Astrocyte of the spinal cord (primary cell): ENCODE measurements at regions not wholly inside any gene's neighbourhood (a gene's known extent, or its start where the extent isn't known, plus 50 kb on each side); places are given as distances from the start of the nearest gene placed in this dataset.

ENCODE experiments used
- DNase-seq: peaks from one replicate; pipeline ENCODE4 v3.0.0; 2011; ENCODE audit warnings: low read depth, low spot score
- H3K4me3 ChIP-seq: 2 replicates; pipeline ENCODE4 v1.5.1; 2011; ENCODE audit warnings: low read depth, mild to moderate bottlenecking, low read length, moderate library complexity
- in situ Hi-C: cut with HindIII; loops from 2 replicates; pipeline ENCODE4 v1.10.0; 2017; ENCODE audit warnings: low sequenced_read_pairs
- TF ChIP-seq, protein P1 (sequence below): IDR thresholded peaks from 2 replicates; pipeline ENCODE4 v1.5.1; 2012; ENCODE audit warnings: low read depth, mild to moderate bottlenecking, low read length, inconsistent platforms

DNA sequence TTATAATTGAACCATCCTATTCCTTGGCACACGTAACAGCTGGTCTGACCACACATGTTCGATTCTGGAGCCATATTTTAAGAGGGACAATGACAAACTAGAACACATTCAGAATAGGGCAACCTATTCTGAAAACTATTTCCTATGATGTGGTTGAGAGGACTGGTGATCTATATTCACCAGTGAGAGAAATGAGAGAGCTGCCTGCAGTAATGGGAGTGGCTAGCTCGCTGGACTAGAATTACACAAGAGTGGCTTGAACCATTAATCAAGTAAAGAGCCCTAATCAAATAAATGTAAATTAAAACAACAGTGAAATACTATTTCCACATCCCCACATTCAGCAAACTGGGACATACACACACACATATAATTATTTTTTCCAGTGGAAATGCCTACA lies 55.3 kb upstream of the LY86 start:
- no peak for DNase-seq
- in situ Hi-C loops = no loop called here
- TF ChIP-seq, protein P1, sequence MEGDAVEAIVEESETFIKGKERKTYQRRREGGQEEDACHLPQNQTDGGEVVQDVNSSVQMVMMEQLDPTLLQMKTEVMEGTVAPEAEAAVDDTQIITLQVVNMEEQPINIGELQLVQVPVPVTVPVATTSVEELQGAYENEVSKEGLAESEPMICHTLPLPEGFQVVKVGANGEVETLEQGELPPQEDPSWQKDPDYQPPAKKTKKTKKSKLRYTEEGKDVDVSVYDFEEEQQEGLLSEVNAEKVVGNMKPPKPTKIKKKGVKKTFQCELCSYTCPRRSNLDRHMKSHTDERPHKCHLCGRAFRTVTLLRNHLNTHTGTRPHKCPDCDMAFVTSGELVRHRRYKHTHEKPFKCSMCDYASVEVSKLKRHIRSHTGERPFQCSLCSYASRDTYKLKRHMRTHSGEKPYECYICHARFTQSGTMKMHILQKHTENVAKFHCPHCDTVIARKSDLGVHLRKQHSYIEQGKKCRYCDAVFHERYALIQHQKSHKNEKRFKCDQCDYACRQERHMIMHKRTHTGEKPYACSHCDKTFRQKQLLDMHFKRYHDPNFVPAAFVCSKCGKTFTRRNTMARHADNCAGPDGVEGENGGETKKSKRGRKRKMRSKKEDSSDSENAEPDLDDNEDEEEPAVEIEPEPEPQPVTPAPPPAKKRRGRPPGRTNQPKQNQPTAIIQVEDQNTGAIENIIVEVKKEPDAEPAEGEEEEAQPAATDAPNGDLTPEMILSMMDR = no peak
- no peak overlapping the region for H3K4me3 ChIP-seq

DNA sequence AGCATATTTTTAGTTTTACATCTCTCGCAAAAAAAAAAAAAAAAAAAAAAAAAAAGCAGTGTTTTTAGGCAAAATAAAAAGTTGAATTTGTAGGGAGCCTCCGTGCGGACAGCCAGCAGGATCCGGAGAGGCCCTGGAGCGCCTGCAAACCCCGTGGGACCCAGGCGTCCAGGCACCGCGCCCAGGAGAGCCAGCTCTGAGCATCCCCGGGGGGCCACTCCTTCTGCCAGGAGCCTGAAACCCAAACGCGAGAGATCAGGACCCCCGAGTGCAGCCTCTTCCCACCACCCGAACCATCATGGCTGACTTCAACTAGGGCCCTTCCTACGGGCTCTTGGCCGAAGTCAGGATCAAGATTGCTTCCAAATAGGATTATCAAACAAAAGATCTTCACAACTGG lies 54.1 kb upstream of the LY86 start:
- TF ChIP-seq, protein P1 = no peak
- DNase-seq = no peak
- H3K4me3 ChIP-seq = no peak overlapping the region
- in situ Hi-C loops = no loop called here

DNA sequence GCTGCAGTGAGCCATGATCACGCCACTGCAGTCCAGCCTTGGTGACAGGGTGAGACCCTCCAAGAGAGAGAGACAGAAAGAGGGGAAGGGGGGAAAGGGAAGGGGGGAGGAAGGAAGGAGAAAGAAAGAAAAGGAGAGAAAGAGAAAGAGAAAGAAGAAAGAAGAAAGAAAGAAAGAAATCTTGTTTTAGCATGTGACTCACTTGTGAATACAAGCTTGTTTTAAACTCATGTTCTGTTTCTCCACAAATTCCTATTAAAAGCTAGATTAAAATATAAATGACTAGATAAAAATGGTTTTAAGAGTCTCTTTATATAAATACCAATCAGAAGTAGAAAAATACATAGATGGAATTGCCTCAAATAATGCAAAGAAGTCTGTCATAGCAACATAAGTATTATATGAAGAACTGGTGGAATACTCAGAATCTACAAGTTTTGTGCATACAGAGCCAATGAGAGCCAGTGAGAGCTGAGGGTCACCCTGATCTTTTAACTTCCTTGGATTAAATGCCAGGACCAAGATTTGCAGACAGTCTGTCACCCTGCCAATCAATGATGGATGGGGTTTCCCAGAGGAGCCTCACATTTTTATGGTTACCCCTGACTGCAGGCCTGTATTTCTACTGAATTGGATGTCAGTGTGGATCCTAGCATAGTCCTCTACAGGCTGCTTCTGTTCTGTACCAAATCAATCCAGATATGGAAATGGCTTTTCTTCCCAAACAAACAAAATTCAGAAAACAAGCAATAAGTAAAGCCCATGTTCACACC lies 50.8 kb upstream of the LY86 start:
- TF ChIP-seq, protein P1 = no peak
- in situ Hi-C loops = no loop called here
- H3K4me3 ChIP-seq = no peak overlapping the region
- DNase-seq = no peak

DNA sequence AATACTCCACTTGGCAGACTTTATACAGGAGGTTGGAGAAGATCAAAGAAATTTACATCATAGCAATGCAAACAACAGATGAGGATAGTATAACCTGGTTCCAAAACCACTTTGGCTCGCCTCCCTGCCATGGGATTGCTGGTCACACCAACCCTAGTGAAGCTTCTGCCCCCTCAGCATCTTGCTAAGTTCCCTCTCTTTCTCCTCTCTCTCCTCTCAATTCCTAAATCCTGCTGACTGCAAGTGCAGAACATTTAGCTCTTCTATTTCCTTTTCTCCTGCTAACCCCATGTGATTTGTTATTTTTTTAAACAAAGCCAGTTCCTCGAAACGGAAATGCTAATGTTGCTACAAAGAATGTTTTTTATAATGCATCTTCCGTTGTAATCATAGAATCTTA lies 50.3 kb upstream of the LY86 start:
- in situ Hi-C loops = no loop called here
- H3K4me3 ChIP-seq = no peak overlapping the region
- TF ChIP-seq, protein P1 = no peak
- DNase-seq = no peak
